ENCODE measurements at regions not wholly inside any gene's neighbourhood (a gene's known extent, or its start where the extent isn't known, plus 50 kb on each side); places are given as distances from the start of the nearest gene placed in this dataset.

- no peak for DNase-seq
Observed at GRCh38 chr18:61198486-61198885, 134.7 kb upstream of the CDH20 start.

DNA sequence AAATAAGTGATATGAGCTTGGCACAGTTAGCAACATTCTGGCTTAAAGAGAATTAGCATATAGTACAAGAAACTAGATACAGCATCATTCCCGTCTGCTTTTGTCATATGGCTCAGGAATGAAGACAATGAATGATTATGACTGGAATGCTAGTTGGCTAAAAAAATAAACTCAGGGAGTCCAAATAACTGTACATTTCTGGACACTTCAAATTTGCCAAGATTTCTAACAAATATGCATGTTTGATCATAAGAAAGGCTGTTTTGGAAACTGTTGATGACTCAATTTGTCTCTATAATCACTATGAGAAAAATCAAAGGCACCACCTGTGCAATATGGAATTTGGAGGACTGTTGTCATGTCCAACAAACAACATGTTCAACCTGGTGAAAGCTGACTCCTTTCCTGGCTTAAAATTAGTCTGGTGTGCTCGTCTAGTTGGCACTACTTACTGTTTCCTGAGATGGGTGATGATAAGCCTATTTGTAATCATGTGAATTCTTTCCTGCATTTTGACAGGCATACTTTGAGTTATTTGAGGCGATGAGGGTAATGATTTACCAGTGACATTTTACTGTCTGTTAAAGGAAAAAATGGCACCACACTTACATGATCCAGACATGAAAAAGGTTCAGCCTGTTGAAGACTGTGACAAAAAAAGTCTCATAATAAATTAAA lies 133.9 kb upstream of the CDH20 start:
- no peak for DNase-seq

DNA sequence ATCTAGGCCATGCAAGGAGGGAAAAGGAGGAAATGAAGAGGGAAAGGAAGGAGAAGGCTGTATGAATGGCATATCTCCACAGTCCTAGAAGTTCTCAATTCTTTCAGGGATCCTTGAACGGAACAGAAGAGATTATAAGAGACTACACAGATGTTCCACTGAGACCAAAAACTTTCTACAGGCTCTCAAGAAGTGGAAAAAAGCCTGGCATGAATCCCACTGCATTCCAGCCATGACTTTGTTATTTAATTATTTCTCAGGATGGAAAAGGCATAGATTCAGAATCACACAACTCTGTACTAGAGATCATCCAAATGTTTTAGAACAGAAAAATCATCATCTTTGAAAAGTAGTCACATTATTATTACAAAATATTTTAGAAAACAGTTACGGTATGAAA lies 131.7 kb upstream of the CDH20 start:
- no peak for DNase-seq

GRCh38 chr18:61203151-61203550 lies 130.1 kb upstream of the CDH20 start:
- no peak for DNase-seq

DNA sequence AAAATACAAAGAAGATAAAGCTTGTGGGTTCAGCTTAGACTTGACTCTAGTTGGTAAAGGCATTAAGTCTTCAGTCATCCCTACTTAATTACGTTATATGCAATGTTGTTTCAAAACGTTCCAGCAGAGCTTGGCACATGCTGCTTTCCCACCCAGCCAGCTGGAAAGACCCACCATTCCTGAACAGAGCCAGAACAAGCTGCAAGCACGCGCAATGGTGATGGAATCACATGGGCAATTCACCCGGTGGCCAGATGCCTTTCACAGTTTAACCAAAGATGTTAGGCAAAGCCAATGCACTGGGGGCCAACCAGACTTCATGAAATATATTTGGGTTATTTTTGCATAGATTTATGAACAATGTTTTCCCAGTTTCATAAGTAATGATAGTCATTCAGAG lies 123.4 kb upstream of the CDH20 start:
- no peak for DNase-seq

GRCh38 chr18:61216051-61216450 lies 117.2 kb upstream of the CDH20 start:
- DNase-seq, result no peak

GRCh38 chr18:61222206-61222605 lies 111.0 kb upstream of the CDH20 start:
- DNase-seq, result no peak

DNA sequence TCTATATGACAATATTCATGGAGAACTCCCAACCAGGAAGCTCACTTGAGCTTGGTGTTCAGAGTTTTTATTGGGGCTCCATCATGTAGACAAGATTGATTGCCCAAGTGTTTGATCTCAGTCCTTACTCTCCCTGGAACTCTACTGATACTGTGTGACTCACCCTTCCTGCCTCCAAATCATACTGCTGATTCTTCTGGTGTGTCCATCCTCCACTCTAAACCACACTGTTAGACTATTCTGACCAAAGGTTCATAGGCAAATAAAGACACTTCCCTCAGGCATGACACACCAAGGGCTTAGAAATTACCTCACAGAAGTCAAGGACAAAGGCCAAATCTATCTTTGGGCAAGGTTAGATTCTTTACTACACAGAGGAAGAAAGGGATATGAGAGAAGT lies 107.9 kb upstream of the CDH20 start:
- DNase-seq, result no peak

GRCh38 chr18:61236356-61237057 lies 96.7 kb upstream of the CDH20 start:
- no peak for DNase-seq

- DNase-seq, result no peak
Observed at GRCh38 chr18:61237529-61237928, 95.7 kb upstream of the CDH20 start.

DNA sequence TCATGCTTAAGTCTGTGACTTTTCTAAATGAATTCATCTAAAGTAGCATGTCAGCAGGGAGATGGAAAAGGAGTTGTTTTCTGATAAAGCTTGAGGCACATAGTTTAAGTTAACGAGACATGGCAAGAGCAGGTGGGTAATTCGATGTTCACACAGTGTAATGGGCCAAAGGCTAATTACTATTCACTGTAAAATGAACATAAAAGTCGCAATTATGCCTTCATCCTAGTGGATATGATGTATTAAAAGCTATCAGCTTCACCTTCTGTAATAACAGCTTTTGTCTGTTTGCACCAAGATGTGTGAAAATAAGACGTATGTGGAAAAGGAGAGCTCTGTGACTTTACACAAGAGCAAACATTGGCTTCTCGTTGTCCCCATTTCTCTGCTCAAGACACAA lies 94.2 kb upstream of the CDH20 start:
- no peak for DNase-seq

GRCh38 chr18:61241260-61241853 lies 91.9 kb upstream of the CDH20 start:
- no peak for DNase-seq

- DNase-seq, result no peak
Observed at GRCh38 chr18:61244632-61245031, 88.6 kb upstream of the CDH20 start.

DNA sequence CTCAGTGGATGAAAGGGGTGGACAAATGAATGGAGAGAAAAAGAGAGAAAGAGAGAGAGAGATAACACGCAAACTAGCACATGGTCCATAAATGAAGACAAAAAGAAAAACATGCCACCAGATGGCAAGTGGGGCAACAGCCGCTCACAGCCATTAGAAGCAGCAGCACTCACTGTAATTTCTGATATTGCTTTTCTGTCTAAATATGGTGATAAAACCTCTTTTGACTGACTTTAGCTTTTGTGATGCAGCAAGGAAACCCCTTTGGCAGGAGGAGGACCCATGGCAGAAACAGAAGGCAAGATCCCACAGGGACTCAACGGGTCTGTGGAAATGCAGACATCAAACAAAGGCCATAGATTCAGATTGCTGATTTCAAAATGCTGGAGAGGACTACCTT lies 88.0 kb upstream of the CDH20 start:
- no peak for DNase-seq

DNA sequence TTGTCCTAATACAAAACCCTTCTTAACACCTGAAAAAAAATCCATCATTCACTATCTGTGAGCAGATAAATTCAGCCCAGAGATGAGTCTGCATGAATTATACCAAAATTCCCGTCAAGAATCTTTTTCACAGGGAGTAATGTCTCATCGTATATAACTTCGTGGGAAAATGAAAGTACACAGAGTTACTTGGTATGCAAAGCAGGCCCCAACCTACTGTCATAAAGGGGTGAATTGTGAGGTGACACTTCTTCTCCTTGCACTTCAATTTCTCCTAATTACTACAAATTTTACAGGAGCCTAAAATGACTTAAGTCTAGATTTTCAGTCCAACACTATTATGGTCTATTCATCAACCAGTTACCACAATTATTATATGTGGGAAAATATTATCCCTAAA lies 84.6 kb upstream of the CDH20 start:
- DNase-seq, result no peak

DNA sequence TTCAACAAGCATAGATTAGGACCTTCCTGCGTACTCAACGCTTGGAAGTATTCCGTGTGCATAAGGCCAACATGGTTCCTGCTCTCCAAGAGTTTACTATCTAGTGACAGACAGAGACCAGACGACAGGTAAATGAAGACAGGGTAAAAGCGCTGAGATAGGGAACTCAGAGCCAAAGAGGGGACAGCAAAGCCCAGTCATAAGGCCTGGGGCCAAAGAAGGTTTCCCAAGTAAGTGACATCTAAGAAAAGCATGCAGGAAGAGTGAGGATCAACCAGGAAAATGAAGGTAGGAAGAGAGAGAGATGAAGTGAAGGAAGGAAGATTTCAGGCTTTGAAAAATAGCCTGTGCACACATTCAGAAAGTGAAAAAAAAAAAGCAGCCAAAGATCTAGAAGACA lies 76.9 kb upstream of the CDH20 start:
- no peak for DNase-seq

- DNase-seq, result no peak
Observed at GRCh38 chr18:61261870-61262269, 71.4 kb upstream of the CDH20 start.

DNA sequence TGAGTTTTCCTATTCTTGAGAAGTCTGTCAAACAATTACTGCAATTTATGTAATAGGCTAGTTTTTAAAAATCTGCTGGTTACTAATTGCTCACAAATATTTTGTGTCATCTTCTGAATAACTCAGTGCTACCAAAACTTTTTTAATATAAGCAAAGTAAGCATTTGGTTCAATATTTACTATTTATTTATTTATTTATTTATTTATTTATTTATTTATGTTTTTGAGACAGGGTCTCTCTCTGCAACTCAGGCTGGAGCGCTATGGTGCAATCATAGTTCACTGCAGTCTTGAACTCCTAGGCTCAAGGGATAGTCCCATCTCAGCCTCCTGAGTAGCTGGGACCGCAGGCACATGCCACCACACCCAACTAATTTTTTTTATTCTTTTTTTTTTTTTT lies 60.4 kb upstream of the CDH20 start:
- no peak for DNase-seq

DNA sequence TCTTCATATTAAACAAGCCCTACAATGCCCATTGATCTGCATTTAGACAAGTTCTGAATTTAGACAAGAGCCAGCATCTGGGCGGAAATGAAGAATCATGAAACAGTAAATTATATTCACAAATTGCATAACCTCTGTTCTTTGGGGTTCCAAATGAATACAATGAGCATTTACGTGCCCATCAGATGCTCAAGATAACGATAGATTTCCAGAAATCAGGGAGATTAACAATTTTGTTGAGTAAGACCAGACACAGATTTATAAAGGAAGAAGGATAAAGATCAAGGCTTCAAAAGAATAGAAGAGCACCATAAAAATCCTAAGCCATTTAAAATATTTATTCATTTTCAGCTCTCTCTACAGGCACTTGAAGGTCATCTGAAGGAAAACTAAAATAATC lies 59.7 kb upstream of the CDH20 start:
- DNase-seq, result no peak

GRCh38 chr18:61274416-61274960 lies 58.7 kb upstream of the CDH20 start:
- no peak for DNase-seq

GRCh38 chr18:61277808-61278207 lies 55.4 kb upstream of the CDH20 start:
- no peak for DNase-seq

DNA sequence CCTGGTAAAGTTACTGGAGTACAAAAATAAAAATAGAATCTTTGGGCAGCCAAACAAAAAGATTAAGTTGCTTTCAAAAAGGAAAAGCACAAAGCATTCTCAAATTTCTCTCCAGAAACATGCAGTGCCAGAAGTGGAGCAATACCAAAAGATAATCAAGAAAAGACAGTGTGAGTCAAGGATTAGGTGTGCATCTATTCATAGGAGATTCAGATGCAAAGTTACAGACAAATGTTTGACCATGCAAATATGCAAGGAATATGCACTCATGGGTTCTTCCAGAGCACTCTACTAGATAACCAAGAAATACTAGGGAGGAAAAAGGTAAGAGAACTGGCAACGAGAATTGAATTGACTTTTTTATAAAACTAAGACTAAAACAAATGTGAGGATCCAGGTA lies 51.8 kb upstream of the CDH20 start:
- no peak for DNase-seq

- no peak for DNase-seq
Observed at GRCh38 chr18:61282926-61283325, 50.3 kb upstream of the CDH20 start.
